Hepatocyte (in vitro differentiated cells): ENCODE measurements at regions not wholly inside any gene's neighbourhood (a gene's known extent, or its start where the extent isn't known, plus 50 kb on each side); places are given as distances from the start of the nearest gene placed in this dataset.

Source experiments
- DNase-seq: peaks from one replicate; pipeline ENCODE4 v3.0.0-alpha.2; 2016; ENCODE audit warnings: low spot score
- H2AFZ ChIP-seq: fragments of 200-600 bp; sonication (generic); 2 replicates; pipeline ENCODE4 v1.6.0; 2016; ENCODE audit warnings: antibody characterized with exemption, mild to moderate bottlenecking
- H3K27ac ChIP-seq: fragments of 200-600 bp; sonication (generic); 2 replicates; pipeline ENCODE4 v1.5.1; 2016; ENCODE audit warnings: mild to moderate bottlenecking
- H3K27me3 ChIP-seq: fragments of 200-600 bp; sonication (generic); 2 replicates; pipeline ENCODE4 v1.6.1; 2016
- H3K36me3 ChIP-seq: fragments of 200-600 bp; sonication (generic); replicated peaks from 2 replicates; pipeline ENCODE4 v1.5.1; 2016; ENCODE audit warnings: low read depth; ENCODE audit not compliant: insufficient read depth
- H3K4me1 ChIP-seq: fragments of 200-600 bp; sonication (generic); 2 replicates; pipeline ENCODE4 v1.5.1; 2016; ENCODE audit warnings: mild to moderate bottlenecking, moderate library complexity; ENCODE audit not compliant: insufficient read depth
- H3K4me2 ChIP-seq: fragments of 200-600 bp; sonication (generic); 2 replicates; pipeline ENCODE4 v1.6.0; 2016
- H3K4me3 ChIP-seq: fragments of 200-600 bp; sonication (generic); 2 replicates; pipeline ENCODE4 v1.5.1; 2016; ENCODE audit warnings: mild to moderate bottlenecking
- H3K79me2 ChIP-seq: fragments of 200-600 bp; sonication (generic); 2 replicates; pipeline ENCODE4 v1.6.0; 2017; ENCODE audit warnings: mild to moderate bottlenecking
- H3K9me2 ChIP-seq: fragments of 200-600 bp; sonication (generic); replicated peaks from 2 replicates; pipeline ENCODE4 v1.6.0; 2017; ENCODE audit warnings: mild to moderate bottlenecking; ENCODE audit not compliant: insufficient read depth
- H3K9me3 ChIP-seq: fragments of 200-600 bp; sonication (generic); 2 replicates; pipeline ENCODE4 v1.5.1; 2016; ENCODE audit warnings: low read depth, mild to moderate bottlenecking
- H4K20me1 ChIP-seq: fragments of 200-600 bp; sonication (generic); 2 replicates; pipeline ENCODE4 v1.6.0; 2016; ENCODE audit warnings: mild to moderate bottlenecking; ENCODE audit not compliant: insufficient read depth, poor library complexity, severe bottlenecking
- EZH2 ChIP-seq: fragments of 200-600 bp; sonication (generic); IDR thresholded peaks from 2 replicates; pipeline ENCODE4 v1.6.1; 2016; ENCODE audit warnings: antibody characterized with exemption, mild to moderate bottlenecking, borderline replicate concordance
- EZH2phosphoT487 ChIP-seq: fragments of 200-600 bp; sonication (generic); IDR thresholded peaks from one replicate; pipeline ENCODE4 v1.6.1; 2018; ENCODE audit warnings: antibody characterized with exemption, mild to moderate bottlenecking, low read depth, moderate library complexity; ENCODE audit not compliant: unreplicated experiment, severe bottlenecking
- WGBS: methylation state at CpG from one replicate; pipeline ENCODE4 v1.1.6; 2016; ENCODE audit warnings: low lambda C conversion rate; ENCODE audit errors: missing lambda C conversion rate; 5-methylcytosine and 5-hydroxymethylcytosine counted together
- TF ChIP-seq, protein P1 (sequence below): fragments of 200-600 bp; sonication (generic); IDR thresholded peaks from 2 replicates; pipeline ENCODE4 v1.5.1; 2016; ENCODE audit warnings: antibody characterized with exemption, mild to moderate bottlenecking; ENCODE audit not compliant: poor library complexity

GRCh38 chrX:131388293-131388692 is 99.2 kb upstream of the IGSF1 start:
- Histone ChIP-seq H3K4me2 (no peak overlapping the region), H3K36me3 (no peaks in the 10 kb centered on the region), H3K79me2 (no peaks in the 10 kb centered on the region), H3K9me2 (no peaks in the 10 kb centered on the region), H3K4me3 (no peak overlapping the region), H3K27ac (no peak overlapping the region), H3K9me3 (peaks cover 6% of the 10 kb centered on the region), H2AFZ (no peak overlapping the region), H3K4me1 (no peaks in the 10 kb centered on the region), H4K20me1 (no peaks in the 10 kb centered on the region), H3K27me3 (no peaks in the 10 kb centered on the region)
- 95% methylated on average over 4 of the region's 4 CpGs for WGBS
- DNase-seq = no peak
- TF ChIP-seq EZH2phosphoT487 = no peak
- no peak for TF ChIP-seq EZH2
- TF ChIP-seq, protein P1, sequence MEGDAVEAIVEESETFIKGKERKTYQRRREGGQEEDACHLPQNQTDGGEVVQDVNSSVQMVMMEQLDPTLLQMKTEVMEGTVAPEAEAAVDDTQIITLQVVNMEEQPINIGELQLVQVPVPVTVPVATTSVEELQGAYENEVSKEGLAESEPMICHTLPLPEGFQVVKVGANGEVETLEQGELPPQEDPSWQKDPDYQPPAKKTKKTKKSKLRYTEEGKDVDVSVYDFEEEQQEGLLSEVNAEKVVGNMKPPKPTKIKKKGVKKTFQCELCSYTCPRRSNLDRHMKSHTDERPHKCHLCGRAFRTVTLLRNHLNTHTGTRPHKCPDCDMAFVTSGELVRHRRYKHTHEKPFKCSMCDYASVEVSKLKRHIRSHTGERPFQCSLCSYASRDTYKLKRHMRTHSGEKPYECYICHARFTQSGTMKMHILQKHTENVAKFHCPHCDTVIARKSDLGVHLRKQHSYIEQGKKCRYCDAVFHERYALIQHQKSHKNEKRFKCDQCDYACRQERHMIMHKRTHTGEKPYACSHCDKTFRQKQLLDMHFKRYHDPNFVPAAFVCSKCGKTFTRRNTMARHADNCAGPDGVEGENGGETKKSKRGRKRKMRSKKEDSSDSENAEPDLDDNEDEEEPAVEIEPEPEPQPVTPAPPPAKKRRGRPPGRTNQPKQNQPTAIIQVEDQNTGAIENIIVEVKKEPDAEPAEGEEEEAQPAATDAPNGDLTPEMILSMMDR = no peak

DNA sequence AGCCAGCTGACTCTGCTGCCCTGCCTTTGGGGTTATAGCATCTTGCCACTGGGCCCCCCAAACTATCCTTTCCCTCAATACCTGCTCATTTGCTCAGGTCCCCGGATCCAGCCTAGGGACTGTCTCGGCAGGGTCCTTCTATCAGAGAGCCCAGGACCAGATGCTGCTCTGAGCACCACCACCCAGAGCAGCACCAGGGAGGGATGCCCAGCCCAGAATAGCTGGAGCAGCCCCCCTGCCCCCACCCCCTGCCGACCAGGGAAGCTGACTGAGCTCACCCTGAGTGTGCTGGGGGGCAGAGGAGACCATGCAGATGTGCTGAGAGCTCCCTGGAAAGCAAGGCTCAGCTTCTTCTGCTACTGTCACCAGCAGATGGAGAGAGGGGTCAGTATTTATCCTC is 103.6 kb upstream of the IGSF1 start:
- Histone ChIP-seq H3K79me2 (no peaks in the 10 kb centered on the region), H2AFZ (no peak overlapping the region), H3K4me3 (no peak overlapping the region), H3K9me2 (no peaks in the 10 kb centered on the region), H3K9me3 (no peaks in the 10 kb centered on the region), H3K4me2 (no peak overlapping the region), H4K20me1 (no peaks in the 10 kb centered on the region), H3K36me3 (no peaks in the 10 kb centered on the region), H3K27ac (no peak overlapping the region), H3K27me3 (no peaks in the 10 kb centered on the region), H3K4me1 (no peaks in the 10 kb centered on the region)
- DNase-seq = no peak
- TF ChIP-seq EZH2 (no peak), EZH2phosphoT487 (no peak)
- TF ChIP-seq, protein P1 = no peak
- 95% methylated on average over 2 of the region's 3 CpGs for WGBS

DNA sequence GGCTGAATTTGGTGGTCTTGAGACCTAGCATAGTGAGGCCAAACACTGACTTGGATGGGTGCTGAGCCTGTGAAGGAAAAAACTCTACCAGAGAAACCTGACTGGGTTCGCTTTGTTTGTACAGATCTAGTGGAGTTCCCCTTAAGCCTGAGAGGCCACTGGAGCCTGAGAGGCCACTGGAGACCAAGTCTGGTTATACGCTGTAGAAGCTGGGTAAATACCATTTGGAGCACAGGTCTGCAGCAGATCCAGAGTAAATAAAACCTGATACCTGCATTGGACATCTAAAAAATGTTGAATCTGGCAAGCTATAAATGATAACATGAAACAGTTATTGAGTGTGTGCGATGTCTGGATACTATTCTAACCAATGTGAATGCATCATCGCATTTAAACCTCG is 104.3 kb upstream of the IGSF1 start:
- Histone ChIP-seq H4K20me1 (no peaks in the 10 kb centered on the region), H3K27ac (no peak overlapping the region)

GRCh38 chrX:131394384-131394783 is 105.3 kb upstream of the IGSF1 start:
- no peak overlapping the region for H3K4me3 ChIP-seq
- no peaks in the 10 kb centered on the region for H3K4me1 ChIP-seq
- no peaks in the 10 kb centered on the region for H3K27me3 ChIP-seq
- no peak overlapping the region for H3K27ac ChIP-seq
- H2AFZ ChIP-seq = no peak overlapping the region
- no peak for DNase-seq
- no peaks in the 10 kb centered on the region for H4K20me1 ChIP-seq
- TF ChIP-seq EZH2 = no peak
- TF ChIP-seq EZH2phosphoT487 = no peak
- TF ChIP-seq, protein P1 = no peak
- H3K36me3 ChIP-seq = no peaks in the 10 kb centered on the region
- H3K9me3 ChIP-seq = no peaks in the 10 kb centered on the region
- no peaks in the 10 kb centered on the region for H3K79me2 ChIP-seq
- 53% methylated on average over 2 of the region's 2 CpGs for WGBS
- no peak overlapping the region for H3K4me2 ChIP-seq
- H3K9me2 ChIP-seq = no peaks in the 10 kb centered on the region

More for the DNA sequence above, 104.3 kb upstream of the IGSF1 start:
- Histone ChIP-seq H3K9me3 (no peaks in the 10 kb centered on the region), H3K9me2 (no peaks in the 10 kb centered on the region), H3K79me2 (no peaks in the 10 kb centered on the region), H2AFZ (no peak overlapping the region), H3K36me3 (no peaks in the 10 kb centered on the region), H3K27me3 (no peaks in the 10 kb centered on the region), H3K4me1 (no peaks in the 10 kb centered on the region), H3K4me2 (no peak overlapping the region), H3K4me3 (no peak overlapping the region)
- DNase-seq = no peak
- TF ChIP-seq, protein P1 = no peak
- TF ChIP-seq EZH2phosphoT487 (no peak), EZH2 (no peak)
- 79% methylated on average over 5 of the region's 5 CpGs for WGBS
